ENCODE measurements at regions not wholly inside any gene's neighbourhood (a gene's known extent, or its start where the extent isn't known, plus 50 kb on each side); places are given as distances from the start of the nearest gene placed in this dataset.

- TF ChIP-seq, protein P1, sequence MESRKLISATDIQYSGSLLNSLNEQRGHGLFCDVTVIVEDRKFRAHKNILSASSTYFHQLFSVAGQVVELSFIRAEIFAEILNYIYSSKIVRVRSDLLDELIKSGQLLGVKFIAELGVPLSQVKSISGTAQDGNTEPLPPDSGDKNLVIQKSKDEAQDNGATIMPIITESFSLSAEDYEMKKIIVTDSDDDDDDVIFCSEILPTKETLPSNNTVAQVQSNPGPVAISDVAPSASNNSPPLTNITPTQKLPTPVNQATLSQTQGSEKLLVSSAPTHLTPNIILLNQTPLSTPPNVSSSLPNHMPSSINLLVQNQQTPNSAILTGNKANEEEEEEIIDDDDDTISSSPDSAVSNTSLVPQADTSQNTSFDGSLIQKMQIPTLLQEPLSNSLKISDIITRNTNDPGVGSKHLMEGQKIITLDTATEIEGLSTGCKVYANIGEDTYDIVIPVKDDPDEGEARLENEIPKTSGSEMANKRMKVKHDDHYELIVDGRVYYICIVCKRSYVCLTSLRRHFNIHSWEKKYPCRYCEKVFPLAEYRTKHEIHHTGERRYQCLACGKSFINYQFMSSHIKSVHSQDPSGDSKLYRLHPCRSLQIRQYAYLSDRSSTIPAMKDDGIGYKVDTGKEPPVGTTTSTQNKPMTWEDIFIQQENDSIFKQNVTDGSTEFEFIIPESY (IDR thresholded peaks at IDR 0.05; ENCODE audit: borderline replicate concordance, low read depth), result no peak
- no peak for TF ChIP-seq RXRA (IDR thresholded peaks at IDR 0.05; ENCODE audit: borderline replicate concordance, low read depth)
Observed at GRCh38 chr7:137165786-137166185, 177.7 kb downstream of the PTN start (continued).

- CTCF ChIA-PET, result interaction anchor here (0.7 to 3.4 kb wide), 3 partner anchors 281 to 429 kb away, joined by 3 to 27 read pairs (median 4); no protein-coding TSS in a partner anchor
Observed at GRCh38 chr7:137165241-137165640, 178.3 kb downstream of the PTN start.

GRCh38 chr7:137164251-137164650 is 179.3 kb downstream of the PTN start:
- Histone ChIP-seq H3F3A (replicated peaks; ENCODE audit: insufficient read depth) (no peaks in the 10 kb centered on the region), H3K9me3 (no peaks in the 10 kb centered on the region), H3K4me3 (ENCODE audit: low read depth in 2 of 2, low read length in 1 of 2) (no peak overlapping the region), H3K79me2 (ENCODE audit: insufficient read depth) (no peaks in the 10 kb centered on the region), H2AFZ (ENCODE audit: low read depth) (no peak overlapping the region), H4K20me1 (ENCODE audit: insufficient read depth) (no peaks in the 10 kb centered on the region), H3K27ac (ENCODE audit: low read depth in 2 of 2, low read length in 1 of 2) (no peak overlapping the region), H3K9ac (no peak overlapping the region), H3K36me3 (replicated peaks in 1 of 2; ENCODE audit: control insufficient read depth in 1 of 2, insufficient read depth in 2 of 2, low read length in 1 of 2) (no peaks in the 10 kb centered on the region), H3K4me2 (no peak overlapping the region), H3K9me2 (no peaks in the 10 kb centered on the region), H3K4me1 (ENCODE audit: control insufficient read depth in 1 of 2, insufficient read depth in 2 of 2, low read depth in 1 of 2, low read length in 1 of 2) (peaks cover 0 to under 1% of the 10 kb centered on the region in 2 experiments; a peak in 2 of 4 replicates), H3K27me3 (ENCODE audit: insufficient read depth) (no peaks in the 10 kb centered on the region)
- CTCF ChIA-PET, result interaction anchor here (3.4 kb wide), 1 partner anchor 427 kb away, joined by 27 read pairs; no protein-coding TSS in a partner anchor
- POLR2A ChIA-PET, result no interaction called here
- no peak for DNase-seq
- 81% methylated on average over 16 of the region's 21 CpGs for WGBS (ENCODE audit: low lambda C conversion rate)
- TF ChIP-seq GATA2 (CRISPR knock-in tag; IDR thresholded peaks at IDR 0.05) (no peak), USF1 (IDR thresholded peaks at IDR 0.05; ENCODE audit: borderline replicate concordance, low read depth) (no peak), YY1 (IDR thresholded peaks at IDR 0.05; ENCODE audit: low read depth) (no peak), FOSL2 (IDR thresholded peaks at IDR 0.05; ENCODE audit: borderline replicate concordance, low read depth) (no peak), MXI1 (IDR thresholded peaks at IDR 0.05; ENCODE audit: low read depth, low read length) (no peak), SMC3 (IDR thresholded peaks at IDR 0.05; ENCODE audit: low read depth, low read length) (no peak), JUND (IDR thresholded peaks at IDR 0.05) (no peak), EZH2phosphoT487 (IDR thresholded peaks at IDR 0.05; ENCODE audit: borderline replicate concordance, low read depth) (no peak), EP300 (IDR thresholded peaks at IDR 0.05; ENCODE audit: borderline replicate concordance in 1 of 2, low read depth in 1 of 2, low read length in 1 of 2) (no peak), FOXJ3 (CRISPR knock-in tag; IDR thresholded peaks at IDR 0.05) (no peak), RCOR1 (IDR thresholded peaks at IDR 0.05; ENCODE audit: low read length) (no peak), RAD21 (IDR thresholded peaks at IDR 0.05; ENCODE audit: low read length) (no peak), NFIC (IDR thresholded peaks at IDR 0.05; ENCODE audit: borderline replicate concordance) (no peak), GABPA (IDR thresholded peaks at IDR 0.05; ENCODE audit: low read depth) (no peak), TCF12 (IDR thresholded peaks at IDR 0.05) (no peak)
- TF ChIP-seq, protein P2, sequence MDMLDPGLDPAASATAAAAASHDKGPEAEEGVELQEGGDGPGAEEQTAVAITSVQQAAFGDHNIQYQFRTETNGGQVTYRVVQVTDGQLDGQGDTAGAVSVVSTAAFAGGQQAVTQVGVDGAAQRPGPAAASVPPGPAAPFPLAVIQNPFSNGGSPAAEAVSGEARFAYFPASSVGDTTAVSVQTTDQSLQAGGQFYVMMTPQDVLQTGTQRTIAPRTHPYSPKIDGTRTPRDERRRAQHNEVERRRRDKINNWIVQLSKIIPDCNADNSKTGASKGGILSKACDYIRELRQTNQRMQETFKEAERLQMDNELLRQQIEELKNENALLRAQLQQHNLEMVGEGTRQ (IDR thresholded peaks at IDR 0.05; ENCODE audit: borderline replicate concordance, low read depth, low read length), result no peak
- TF ChIP-seq, protein P3, sequence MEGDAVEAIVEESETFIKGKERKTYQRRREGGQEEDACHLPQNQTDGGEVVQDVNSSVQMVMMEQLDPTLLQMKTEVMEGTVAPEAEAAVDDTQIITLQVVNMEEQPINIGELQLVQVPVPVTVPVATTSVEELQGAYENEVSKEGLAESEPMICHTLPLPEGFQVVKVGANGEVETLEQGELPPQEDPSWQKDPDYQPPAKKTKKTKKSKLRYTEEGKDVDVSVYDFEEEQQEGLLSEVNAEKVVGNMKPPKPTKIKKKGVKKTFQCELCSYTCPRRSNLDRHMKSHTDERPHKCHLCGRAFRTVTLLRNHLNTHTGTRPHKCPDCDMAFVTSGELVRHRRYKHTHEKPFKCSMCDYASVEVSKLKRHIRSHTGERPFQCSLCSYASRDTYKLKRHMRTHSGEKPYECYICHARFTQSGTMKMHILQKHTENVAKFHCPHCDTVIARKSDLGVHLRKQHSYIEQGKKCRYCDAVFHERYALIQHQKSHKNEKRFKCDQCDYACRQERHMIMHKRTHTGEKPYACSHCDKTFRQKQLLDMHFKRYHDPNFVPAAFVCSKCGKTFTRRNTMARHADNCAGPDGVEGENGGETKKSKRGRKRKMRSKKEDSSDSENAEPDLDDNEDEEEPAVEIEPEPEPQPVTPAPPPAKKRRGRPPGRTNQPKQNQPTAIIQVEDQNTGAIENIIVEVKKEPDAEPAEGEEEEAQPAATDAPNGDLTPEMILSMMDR (IDR thresholded peaks at IDR 0.05), result no peak
- TF ChIP-seq, protein P1 (IDR thresholded peaks at IDR 0.05; ENCODE audit: borderline replicate concordance, low read depth), result no peak

More at GRCh38 chr7:137165241-137165640, 178.3 kb downstream of the PTN start:
- WGBS (ENCODE audit: low lambda C conversion rate), result 81% methylated on average over 3 of the region's 3 CpGs
- H2AFZ ChIP-seq (ENCODE audit: low read depth), result no peak overlapping the region
- H3K4me2 ChIP-seq, result no peak overlapping the region
- DNase-seq, result no peak
- no peaks in the 10 kb centered on the region for H3K36me3 ChIP-seq (replicated peaks in 1 of 2; ENCODE audit: control insufficient read depth in 1 of 2, insufficient read depth in 2 of 2, low read length in 1 of 2)
- H4K20me1 ChIP-seq (ENCODE audit: insufficient read depth), result no peaks in the 10 kb centered on the region
- POLR2A ChIA-PET, result interaction anchor here (0.6 kb wide), 1 partner anchor 1169 kb away, joined by 4 read pairs; no protein-coding TSS in a partner anchor
- H3K4me3 ChIP-seq (ENCODE audit: low read depth in 2 of 2, low read length in 1 of 2), result no peak overlapping the region
- TF ChIP-seq NRF1 (IDR thresholded peaks at IDR 0.05; ENCODE audit: low read depth, low read length), result no peak
- H3K9ac ChIP-seq, result no peak overlapping the region
- no peaks in the 10 kb centered on the region for H3K79me2 ChIP-seq (ENCODE audit: insufficient read depth)
- H3K4me1 ChIP-seq (ENCODE audit: control insufficient read depth in 1 of 2, insufficient read depth in 2 of 2, low read depth in 1 of 2, low read length in 1 of 2), result peaks cover 0 to 4% of the 10 kb centered on the region in 2 experiments; a peak in 2 of 4 replicates
- no peaks in the 10 kb centered on the region for H3F3A ChIP-seq (replicated peaks; ENCODE audit: insufficient read depth)
- H3K27me3 ChIP-seq (ENCODE audit: insufficient read depth), result no peaks in the 10 kb centered on the region
- no peaks in the 10 kb centered on the region for H3K9me3 ChIP-seq
- no peaks in the 10 kb centered on the region for H3K9me2 ChIP-seq
- H3K27ac ChIP-seq (ENCODE audit: low read depth in 2 of 2, low read length in 1 of 2), result no peak overlapping the region
